GM21515 (cell line): ENCODE measurements at regions not wholly inside any gene's neighbourhood (a gene's known extent, or its start where the extent isn't known, plus 50 kb on each side); places are given as distances from the start of the nearest gene placed in this dataset.
"Not testable (repeated sequence)": the region's sequence is repeated elsewhere in the genome, so short reads cannot be mapped to it uniquely, and the experiment has no call there.

ENCODE experiments used
- ATAC-seq: cut with Tn5 transposase; IDR thresholded peaks from one replicate; pipeline ENCODE4 v1.9.1; 2021; ENCODE audit not compliant: unreplicated experiment

GRCh38 chr21:35617491-35617890 is 442.8 kb downstream of the SETD4 start:
- no peak for ATAC-seq

- ATAC-seq, result no peak
Measured at GRCh38 chr21:35616090-35616489, 444.2 kb downstream of the SETD4 start.

GRCh38 chr21:35615325-35615724 is 445.0 kb downstream of the SETD4 start:
- no peak for ATAC-seq

GRCh38 chr21:35614396-35614921 is 445.9 kb downstream of the SETD4 start:
- no peak for ATAC-seq

- ATAC-seq, result no peak
Measured at GRCh38 chr21:35611708-35612132, 448.6 kb downstream of the SETD4 start.

- ATAC-seq, result no peak
Measured at GRCh38 chr21:35609263-35609662, 451.1 kb downstream of the SETD4 start.

GRCh38 chr21:35607406-35607805 is 452.9 kb downstream of the SETD4 start:
- ATAC-seq, result no peak

- ATAC-seq, result no peak
Measured at GRCh38 chr21:35606578-35606977, 453.7 kb downstream of the SETD4 start.

GRCh38 chr21:35606146-35606545 is 454.2 kb downstream of the SETD4 start:
- no peak for ATAC-seq

- no peak for ATAC-seq
Measured at GRCh38 chr21:35603494-35603893, 456.8 kb downstream of the SETD4 start.

- no peak for ATAC-seq
Measured at GRCh38 chr21:35602811-35603362, 457.4 kb downstream of the SETD4 start.

GRCh38 chr21:35601211-35601610 is 459.1 kb downstream of the SETD4 start:
- ATAC-seq, result no peak

GRCh38 chr21:35599164-35599563 is 461.2 kb downstream of the SETD4 start:
- no peak for ATAC-seq

GRCh38 chr21:35597750-35598339 is 462.5 kb downstream of the SETD4 start:
- ATAC-seq, result no peak

- no peak for ATAC-seq
Measured at GRCh38 chr21:35594905-35595304, 465.4 kb downstream of the SETD4 start.

- no peak for ATAC-seq
Measured at GRCh38 chr21:35593000-35593502, 467.3 kb downstream of the SETD4 start.

- ATAC-seq, result not testable (repeated sequence)
Measured at GRCh38 chr21:35590284-35590683, 470.0 kb downstream of the SETD4 start.

GRCh38 chr21:35587841-35588380 is 472.4 kb downstream of the SETD4 start:
- ATAC-seq, result no peak

- no peak for ATAC-seq
Measured at GRCh38 chr21:35586305-35586704, 474.0 kb downstream of the SETD4 start.

GRCh38 chr21:35585878-35586277 is 474.4 kb downstream of the SETD4 start:
- ATAC-seq, result no peak

GRCh38 chr21:35585155-35585554 is 475.2 kb downstream of the SETD4 start:
- no peak for ATAC-seq

- no peak for ATAC-seq
Measured at GRCh38 chr21:35583566-35584216, 476.6 kb downstream of the SETD4 start.
